Thoracic aorta (tissue), 2 donors: ENCODE measurements at regions not wholly inside any gene's neighbourhood (a gene's known extent, or its start where the extent isn't known, plus 50 kb on each side); places are given as distances from the start of the nearest gene placed in this dataset.
"Not testable (repeated sequence)": the region's sequence is repeated elsewhere in the genome, so short reads cannot be mapped to it uniquely, and the experiment has no call there.

Experiments
- ATAC-seq: fragments of 150-250 bp; one replicate; pipeline ENCODE4 v1.8.0; 2017; ENCODE audit warnings: low read depth; ENCODE audit not compliant: insufficient number of reproducible peaks, low FRiP score
- DNase-seq: peaks from one replicate; pipeline ENCODE4 v3.0.0-alpha.2; 2020; ENCODE audit warnings: low spot score
- H3K27ac ChIP-seq, 2 donors: fragments of 200-600 bp; sonication (generic); 1 replicate in 1 of 2; 2 replicates in 1 of 2; pipeline ENCODE4 v1.5.1; 2016; ENCODE audit warnings: mild to moderate bottlenecking in 2 of 2, moderate library complexity in 2 of 2
- H3K27me3 ChIP-seq: fragments of 200-600 bp; sonication (generic); replicated peaks from 2 replicates; pipeline ENCODE4 v1.6.0; 2016; ENCODE audit warnings: mild to moderate bottlenecking; ENCODE audit not compliant: insufficient read depth
- H3K36me3 ChIP-seq: fragments of 200-600 bp; sonication (generic); one replicate; pipeline ENCODE4 v1.5.1; 2016
- H3K4me1 ChIP-seq, 2 donors: fragments of 200-600 bp; sonication (generic); 1 replicate in 1 of 2; 2 replicates in 1 of 2; pipeline versions ENCODE4 v1.5.1 to v1.6.0; 2016; ENCODE audit warnings: low read depth in 2 of 2, mild to moderate bottlenecking in 1 of 2; ENCODE audit not compliant: control insufficient read depth in 1 of 2
- H3K4me3 ChIP-seq: fragments of 200-600 bp; sonication (generic); 2 replicates; pipeline ENCODE4 v1.5.1; 2016; ENCODE audit warnings: mild to moderate bottlenecking
- H3K9me3 ChIP-seq: fragments of 200-600 bp; sonication (generic); 2 replicates; pipeline ENCODE4 v1.5.1; 2016

- DNase-seq, H3K36me3 ChIP-seq, ATAC-seq, H3K27me3 ChIP-seq, H3K4me3 ChIP-seq, H3K4me1 ChIP-seq, H3K9me3 ChIP-seq, H3K27ac ChIP-seq: not testable (repeated sequence)
Measured at GRCh38 chr21:6091335-6092027, 4429.9 kb upstream of the TPTE start.

GRCh38 chr21:6092401-6092800 lies 4429.0 kb upstream of the TPTE start:
- H3K27ac ChIP-seq, ATAC-seq, H3K4me3 ChIP-seq, H3K36me3 ChIP-seq, H3K27me3 ChIP-seq, DNase-seq, H3K4me1 ChIP-seq, H3K9me3 ChIP-seq: not testable (repeated sequence)

DNA sequence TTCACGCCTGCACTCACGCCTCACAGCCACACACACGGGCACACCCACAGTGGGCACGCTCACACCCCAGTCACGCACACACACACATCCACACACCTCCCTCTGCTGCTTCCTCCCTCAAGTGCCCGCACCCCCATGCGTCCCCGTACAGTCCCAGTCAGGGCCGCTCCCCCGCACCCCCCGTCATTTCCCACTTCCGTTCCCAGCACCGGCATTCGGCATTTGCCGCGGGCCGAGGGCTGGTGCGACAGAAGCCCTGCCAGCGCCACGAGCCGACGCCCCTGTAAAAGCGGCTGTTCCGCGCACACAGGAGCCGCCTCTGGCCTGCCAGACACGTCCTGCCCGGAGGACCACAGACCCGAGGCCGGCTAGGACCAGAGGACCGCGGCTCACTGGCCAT lies 4428.0 kb upstream of the TPTE start:
- DNase-seq, H3K4me3 ChIP-seq, H3K9me3 ChIP-seq, H3K36me3 ChIP-seq, ATAC-seq, H3K27me3 ChIP-seq, H3K4me1 ChIP-seq, H3K27ac ChIP-seq: not testable (repeated sequence)

DNA sequence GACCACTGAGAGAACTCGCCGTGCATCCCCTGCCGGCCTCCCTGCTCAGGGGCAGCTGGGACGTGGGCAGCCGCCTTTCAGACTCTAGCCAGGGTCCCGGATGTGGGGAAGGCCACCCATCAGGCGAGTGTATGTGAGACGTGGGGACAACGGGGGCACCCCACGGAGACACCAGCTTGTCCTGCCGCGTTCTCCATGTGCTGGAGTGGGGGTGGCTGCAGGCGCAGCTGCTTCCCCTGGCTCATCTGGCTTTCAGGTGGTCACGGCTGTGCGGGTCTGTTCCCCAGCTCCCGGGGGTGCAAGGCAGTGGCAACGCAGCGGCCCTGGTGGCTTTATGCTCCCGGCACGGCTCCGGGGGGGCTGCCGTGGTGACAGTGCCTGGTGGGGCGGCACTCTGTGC lies 4427.5 kb upstream of the TPTE start:
- H3K27me3 ChIP-seq, H3K36me3 ChIP-seq, H3K27ac ChIP-seq, H3K4me3 ChIP-seq, H3K4me1 ChIP-seq, ATAC-seq, DNase-seq, H3K9me3 ChIP-seq: not testable (repeated sequence)

DNA sequence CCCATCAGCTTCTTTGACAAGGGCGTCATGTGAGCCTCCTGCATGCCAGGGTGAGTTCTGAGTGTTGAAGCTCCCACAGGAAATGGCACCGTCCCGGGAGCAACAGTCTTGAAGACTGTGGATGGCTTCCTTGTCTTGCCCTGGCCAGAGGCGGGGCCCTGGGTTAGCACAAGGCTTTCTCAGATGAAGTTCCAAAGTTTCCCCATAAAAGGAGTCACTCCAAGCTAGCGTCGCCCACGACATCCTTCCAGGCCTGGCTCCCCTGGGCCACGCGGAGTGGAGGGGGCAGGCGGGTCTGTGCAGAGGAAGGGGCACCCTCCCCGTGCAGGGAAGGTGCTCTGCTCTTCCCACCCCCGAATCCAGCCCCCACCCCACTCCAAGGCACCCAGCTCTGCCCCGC lies 4426.1 kb upstream of the TPTE start:
- H3K36me3 ChIP-seq, H3K27ac ChIP-seq, H3K4me1 ChIP-seq, H3K4me3 ChIP-seq, H3K9me3 ChIP-seq, ATAC-seq, DNase-seq, H3K27me3 ChIP-seq: not testable (repeated sequence)

DNA sequence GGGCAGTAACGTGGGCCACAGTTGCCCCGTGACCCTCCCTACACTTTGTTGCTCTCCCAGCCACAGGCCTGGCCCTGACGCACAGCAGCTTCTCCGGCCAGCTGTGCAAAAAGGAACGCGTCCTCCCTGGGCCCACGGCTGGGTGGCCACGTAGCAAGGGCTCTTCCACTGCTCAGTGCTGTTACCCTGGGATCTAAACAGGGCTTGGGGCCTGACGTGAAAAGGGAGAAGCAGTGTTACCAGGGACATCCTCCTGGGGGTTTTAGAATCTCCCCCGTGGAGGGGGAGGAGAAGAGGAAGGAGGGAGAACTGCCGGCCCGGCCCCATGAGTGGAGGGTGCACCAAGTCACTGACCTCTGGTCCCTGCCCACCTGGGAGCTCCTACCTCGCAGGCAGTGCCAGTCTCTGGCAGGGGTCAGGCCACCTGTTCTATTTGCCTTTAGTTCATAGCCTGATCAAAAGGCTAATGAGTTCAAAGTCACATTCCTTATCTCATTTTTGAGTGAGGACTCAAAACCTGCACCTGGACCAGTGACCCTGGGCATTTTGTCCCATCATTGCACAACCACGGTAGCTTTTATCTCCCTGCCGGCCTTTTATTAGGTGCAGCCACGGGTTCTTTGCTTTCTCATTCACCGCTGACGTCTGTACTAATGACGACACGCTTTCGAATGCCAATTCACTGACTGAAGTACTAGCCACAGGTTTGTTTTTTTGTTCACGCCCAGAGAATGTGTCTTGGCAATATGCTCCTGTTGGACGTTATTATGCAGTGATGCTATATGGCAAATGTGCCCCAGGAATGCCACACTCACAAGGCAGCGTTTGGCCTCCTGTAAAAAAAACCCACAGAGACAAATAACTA lies 4424.6 kb upstream of the TPTE start:
- H3K27me3 ChIP-seq, H3K9me3 ChIP-seq, DNase-seq, H3K4me3 ChIP-seq, ATAC-seq, H3K27ac ChIP-seq, H3K4me1 ChIP-seq, H3K36me3 ChIP-seq: not testable (repeated sequence)

DNA sequence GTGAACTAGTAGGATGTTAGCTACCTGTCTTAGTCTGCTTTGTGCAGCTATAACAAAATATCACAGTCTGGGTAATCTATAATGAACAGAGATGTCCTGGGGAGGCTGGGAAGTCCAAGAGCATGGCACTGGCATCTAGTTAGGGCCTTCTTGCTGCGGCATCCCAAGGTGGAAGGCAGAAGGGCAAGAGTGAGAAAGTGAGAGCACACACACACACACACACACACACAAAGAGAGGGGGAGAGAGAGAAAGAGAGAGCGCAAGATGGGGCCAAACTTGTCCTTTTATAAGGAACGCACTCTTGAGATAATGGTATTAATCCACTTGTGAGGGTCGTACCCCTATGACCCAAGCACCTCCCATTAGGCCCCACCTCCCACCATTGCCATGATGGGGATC lies 4423.6 kb upstream of the TPTE start:
- not testable (repeated sequence) for H3K9me3 ChIP-seq, H3K27ac ChIP-seq, H3K4me1 ChIP-seq, H3K4me3 ChIP-seq, H3K27me3 ChIP-seq, DNase-seq, H3K36me3 ChIP-seq, ATAC-seq

GRCh38 chr21:6098191-6098935 lies 4423.0 kb upstream of the TPTE start:
- not testable (repeated sequence) for ATAC-seq, DNase-seq, H3K9me3 ChIP-seq, H3K4me1 ChIP-seq, H3K27ac ChIP-seq, H3K27me3 ChIP-seq, H3K36me3 ChIP-seq, H3K4me3 ChIP-seq

DNA sequence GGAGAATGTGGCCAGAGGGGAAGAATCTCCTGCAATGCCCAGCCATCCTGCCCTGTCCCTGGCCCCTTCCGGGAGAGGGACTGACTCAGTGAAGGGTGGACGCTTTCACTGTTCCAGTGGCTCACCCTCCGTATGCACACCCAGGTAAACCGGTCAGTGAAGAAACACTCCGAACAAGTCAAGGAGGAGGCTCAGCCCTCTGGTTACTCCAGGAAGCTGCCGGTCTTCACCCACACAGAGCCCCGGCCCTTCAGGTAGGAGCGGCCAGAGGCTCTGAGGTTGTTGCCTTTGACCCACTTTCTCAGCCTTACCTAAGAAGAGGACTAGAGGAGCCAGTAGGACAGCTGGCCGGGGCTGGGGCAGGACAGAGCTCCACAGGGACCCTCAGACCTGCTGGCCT lies 4419.8 kb upstream of the TPTE start:
- not testable (repeated sequence) for DNase-seq, H3K4me1 ChIP-seq, H3K36me3 ChIP-seq, H3K9me3 ChIP-seq, H3K4me3 ChIP-seq, ATAC-seq, H3K27me3 ChIP-seq, H3K27ac ChIP-seq

DNA sequence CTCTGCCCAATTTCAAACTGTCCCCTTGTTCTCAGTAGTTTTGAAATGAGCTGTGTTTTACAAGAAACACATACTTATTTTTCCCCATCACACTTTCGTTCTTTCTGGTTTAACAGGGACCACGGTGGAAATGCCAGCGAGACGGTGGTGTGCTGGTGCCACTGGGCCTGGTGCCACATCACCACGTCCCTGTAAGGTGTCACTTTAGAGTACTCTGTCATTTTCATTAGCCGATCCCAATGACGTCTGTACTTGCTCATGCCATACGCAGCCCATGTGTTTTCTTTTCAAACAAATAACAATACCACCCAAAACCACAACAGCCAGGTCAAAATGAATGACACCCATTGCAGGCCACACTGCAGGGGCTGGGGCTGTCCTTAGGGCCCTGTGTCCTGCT lies 4416.8 kb upstream of the TPTE start:
- not testable (repeated sequence) for H3K27me3 ChIP-seq, ATAC-seq, H3K27ac ChIP-seq, DNase-seq, H3K36me3 ChIP-seq, H3K4me3 ChIP-seq, H3K9me3 ChIP-seq, H3K4me1 ChIP-seq

GRCh38 chr21:6106686-6107567 lies 4414.5 kb upstream of the TPTE start:
- not testable (repeated sequence) for DNase-seq, H3K27ac ChIP-seq, H3K27me3 ChIP-seq, H3K4me1 ChIP-seq, H3K9me3 ChIP-seq, H3K4me3 ChIP-seq, H3K36me3 ChIP-seq, ATAC-seq
